MCF 10A (cell line): ENCODE measurements at regions not wholly inside any gene's neighbourhood (a gene's known extent, or its start where the extent isn't known, plus 50 kb on each side); places are given as distances from the start of the nearest gene placed in this dataset.
A peak's percentile ranks its signal among the peaks of the same experiment; 100 is the strongest.

Experiments
- BruUV-seq: library from RNA; stranded (reverse); fragments of 400-500 nt; replicated peaks from 2 replicates; lab custom pipeline; 2021; lab: Mats Ljungman, UMichigan
- CTCF ChIA-PET: fragments of 300-600 bp; sonication (Branson Sonifier 250); formaldehyde crosslinking; extraction: SDS; loops from one replicate; lab custom pipeline; 2021; ENCODE audit warnings: antibody characterized with exemption, inconsistent platforms; lab: Yijun Ruan, JAX
- POLR2A ChIA-PET: fragments of 300-600, 350-650 bp; sonication (Branson Sonifier 250); formaldehyde crosslinking; extraction: SDS; loops from one replicate; lab custom pipeline; 2020; ENCODE audit warnings: antibody characterized with exemption, inconsistent platforms; lab: Yijun Ruan, JAX
- DNase-seq: peaks from one replicate; pipeline ENCODE4 v3.0.0-alpha.2; 2018; ENCODE audit not compliant: unreplicated experiment
- H3K27ac Mint-ChIP-seq: one replicate; pipeline ENCODE4 v1.8.0; 2022; ENCODE audit warnings: mild to moderate bottlenecking, low read depth, mixed read lengths; ENCODE audit not compliant: unreplicated experiment
- H3K27me3 Mint-ChIP-seq: one replicate; pipeline ENCODE4 v1.8.0; 2022; ENCODE audit warnings: mixed read lengths; ENCODE audit not compliant: insufficient read depth, unreplicated experiment
- H3K36me3 Mint-ChIP-seq: one replicate; pipeline ENCODE4 v1.8.0; 2022; ENCODE audit warnings: mild to moderate bottlenecking, moderate library complexity, mixed read lengths; ENCODE audit not compliant: insufficient read depth, unreplicated experiment
- H3K4me1 Mint-ChIP-seq: one replicate; pipeline ENCODE4 v1.8.0; 2022; ENCODE audit warnings: mixed read lengths; ENCODE audit not compliant: insufficient read depth, unreplicated experiment
- H3K4me3 Mint-ChIP-seq: one replicate; pipeline ENCODE4 v1.8.0; 2022; ENCODE audit warnings: mild to moderate bottlenecking, moderate library complexity, mixed read lengths; ENCODE audit not compliant: unreplicated experiment
- H3K9me3 Mint-ChIP-seq: one replicate; pipeline ENCODE4 v1.8.0; 2022; ENCODE audit warnings: mixed read lengths; ENCODE audit not compliant: unreplicated experiment
- CTCF ChIP-seq: fragments of 200-600 bp; IDR thresholded peaks from one replicate; pipeline ENCODE4 v1.8.0; 2022; ENCODE audit warnings: antibody characterized with exemption, mild to moderate bottlenecking; ENCODE audit not compliant: unreplicated experiment
- intact Hi-C: fragments of 100-400 bp; cut with micrococcal nuclease; formaldehyde crosslinking; loops from 2 replicates; pipeline ENCODE4 v1.14.1; 2022

- POLR2A ChIA-PET, result no interaction called here
- Mint-ChIP-seq H3K4me3 (no peak overlapping the region), H3K9me3 (no peaks in the 10 kb centered on the region), H3K4me1 (no peaks in the 10 kb centered on the region), H3K27me3 (no peaks in the 10 kb centered on the region), H3K36me3 (no peaks in the 10 kb centered on the region), H3K27ac (no peak overlapping the region)
- CTCF ChIA-PET, result no interaction called here
- TF ChIP-seq CTCF, result no peak
- no TSS peak for BruUV-seq
- DNase-seq, result no peak
- intact Hi-C loops, result no loop called here
These were observed 57.9 kb upstream of the NUP160 start for GRCh38 chr11:47906066-47906465.

GRCh38 chr11:47905358-47906059 is 57.4 kb upstream of the NUP160 start:
- Mint-ChIP-seq H3K4me1 (no peaks in the 10 kb centered on the region), H3K4me3 (no peak overlapping the region), H3K36me3 (no peaks in the 10 kb centered on the region), H3K27ac (no peak overlapping the region), H3K9me3 (no peaks in the 10 kb centered on the region), H3K27me3 (no peaks in the 10 kb centered on the region)
- no peak for TF ChIP-seq CTCF
- peak; percentile 28 for DNase-seq
- BruUV-seq, result no TSS peak
- CTCF ChIA-PET, result no interaction called here
- intact Hi-C loops, result no loop called here
- POLR2A ChIA-PET, result interaction anchor here (0.7 kb wide), 1 partner anchor 139 kb away, joined by 3 read pairs; no protein-coding TSS in a partner anchor

GRCh38 chr11:47904808-47905207 is 56.7 kb upstream of the NUP160 start:
- ChIA-PET CTCF (no interaction called here), POLR2A (interaction anchor here (0.7 kb wide), 1 partner anchor 139 kb away, joined by 3 read pairs; no protein-coding TSS in a partner anchor)
- no peaks in the 10 kb centered on the region for H3K36me3 Mint-ChIP-seq
- H3K4me3 Mint-ChIP-seq, result no peak overlapping the region
- TF ChIP-seq CTCF, result no peak
- no peak for DNase-seq
- H3K27ac Mint-ChIP-seq, result no peak overlapping the region
- H3K4me1 Mint-ChIP-seq, result no peaks in the 10 kb centered on the region
- H3K9me3 Mint-ChIP-seq, result no peaks in the 10 kb centered on the region
- no TSS peak for BruUV-seq
- intact Hi-C loops, result no loop called here
- H3K27me3 Mint-ChIP-seq, result no peaks in the 10 kb centered on the region

GRCh38 chr11:47904048-47904447 is 55.9 kb upstream of the NUP160 start:
- no peak overlapping the region for H3K4me3 Mint-ChIP-seq
- H3K27me3 Mint-ChIP-seq, result no peaks in the 10 kb centered on the region
- H3K27ac Mint-ChIP-seq, result no peak overlapping the region
- no peak for DNase-seq
- no peaks in the 10 kb centered on the region for H3K9me3 Mint-ChIP-seq
- BruUV-seq, result no TSS peak
- ChIA-PET POLR2A (no interaction called here), CTCF (interaction anchor here (0.6 kb wide), 1 partner anchor 39 kb away, joined by 3 read pairs; no protein-coding TSS in a partner anchor)
- no peaks in the 10 kb centered on the region for H3K4me1 Mint-ChIP-seq
- intact Hi-C loops, result no loop called here
- no peaks in the 10 kb centered on the region for H3K36me3 Mint-ChIP-seq
- TF ChIP-seq CTCF, result no peak
